ENCODE measurements at regions not wholly inside any gene's neighbourhood (a gene's known extent, or its start where the extent isn't known, plus 50 kb on each side); places are given as distances from the start of the nearest gene placed in this dataset.
A peak's percentile ranks its signal among the peaks of the same experiment; 100 is the strongest.
"Not testable (repeated sequence)": the region's sequence is repeated elsewhere in the genome, so short reads cannot be mapped to it uniquely, and the experiment has no call there.

- peak in 1 of 2 donors; percentile 59 for TF ChIP-seq CTCF (IDR thresholded peaks at IDR 0.05)
Observed at GRCh38 chr7:65750511-65751344, 122.1 kb upstream of the VKORC1L1 start.

GRCh38 chr7:65754070-65754469, 118.8 kb upstream of the VKORC1L1 start:
- intact Hi-C loops (cut with DNase I); H3K27me3 ChIP-seq; H3K9me3 ChIP-seq; H3K4me3 ChIP-seq; DNase-seq; ATAC-seq; H3K27ac ChIP-seq: not testable (repeated sequence)
- peaks cover 0 to 30% of the 10 kb centered on the region in 2 donors for H3K36me3 ChIP-seq
- H3K4me1 ChIP-seq = peaks cover 4 to 33% of the 10 kb centered on the region in 2 donors

More at GRCh38 chr7:65750511-65751344, 122.1 kb upstream of the VKORC1L1 start:
- Histone ChIP-seq H3K4me1 (peaks cover 4 to 34% of the 10 kb centered on the region in 2 donors), H3K27me3 (no peaks in the 10 kb centered on the region), H3K4me3 (peak overlapping the region; percentile 97 to 98), H3K27ac (peak overlapping the region; percentile 86 to 88), H3K36me3 (peaks cover 0 to 8% of the 10 kb centered on the region in 2 donors), H3K9me3 (no peaks in the 10 kb centered on the region)
- intact Hi-C loops (cut with DNase I) = no loop called here
- ATAC-seq (peak; percentile 99), DNase-seq (peak; percentile 84 to 99 (median 92))

GRCh38 chr7:65758991-65759390, 113.9 kb upstream of the VKORC1L1 start:
- H3K27ac ChIP-seq; ATAC-seq; H3K27me3 ChIP-seq; H3K9me3 ChIP-seq; H3K4me1 ChIP-seq; H3K4me3 ChIP-seq; intact Hi-C loops (cut with DNase I); DNase-seq: not testable (repeated sequence)
- H3K36me3 ChIP-seq = peaks cover 0 to 50% of the 10 kb centered on the region in 2 donors

- H3K27me3 ChIP-seq; H3K9me3 ChIP-seq; DNase-seq; H3K4me3 ChIP-seq; H3K27ac ChIP-seq; H3K4me1 ChIP-seq; intact Hi-C loops (cut with DNase I): not testable (repeated sequence)
- peak; percentile 65 for ATAC-seq
- peaks cover 0 to 36% of the 10 kb centered on the region in 2 donors for H3K36me3 ChIP-seq
Observed at GRCh38 chr7:65762712-65763111, 110.2 kb upstream of the VKORC1L1 start.

GRCh38 chr7:65763114-65763513, 109.8 kb upstream of the VKORC1L1 start:
- H3K27ac ChIP-seq; intact Hi-C loops (cut with DNase I); DNase-seq; ATAC-seq; H3K9me3 ChIP-seq; H3K4me1 ChIP-seq; H3K4me3 ChIP-seq; H3K27me3 ChIP-seq: not testable (repeated sequence)
- peaks cover 0 to 32% of the 10 kb centered on the region in 2 donors for H3K36me3 ChIP-seq

GRCh38 chr7:65770473-65771225, 102.2 kb upstream of the VKORC1L1 start:
- H3K9me3 ChIP-seq; H3K27me3 ChIP-seq; intact Hi-C loops (cut with DNase I); H3K36me3 ChIP-seq; H3K4me1 ChIP-seq: not testable (repeated sequence)
- peak overlapping the region; percentile 78 to 98 for H3K4me3 ChIP-seq
- H3K27ac ChIP-seq = peak overlapping the region; percentile 83 to 84
- peak; percentile 99 for ATAC-seq
- DNase-seq = peak; percentile 88 to 98 (median 97)

- H3K4me3 ChIP-seq = peak overlapping the region; percentile 78 to 98
- not testable (repeated sequence) for DNase-seq
Observed at GRCh38 chr7:65771226-65771569, 101.7 kb upstream of the VKORC1L1 start.

GRCh38 chr7:65776677-65777076, 96.2 kb upstream of the VKORC1L1 start:
- DNase-seq; intact Hi-C loops (cut with DNase I); ATAC-seq; H3K4me1 ChIP-seq; H3K27me3 ChIP-seq; H3K27ac ChIP-seq; H3K9me3 ChIP-seq; H3K4me3 ChIP-seq; H3K36me3 ChIP-seq: not testable (repeated sequence)

More at GRCh38 chr7:65771226-65771569, 101.7 kb upstream of the VKORC1L1 start:
- H3K27me3 ChIP-seq; H3K9me3 ChIP-seq; H3K4me1 ChIP-seq; intact Hi-C loops (cut with DNase I); ATAC-seq; H3K36me3 ChIP-seq: not testable (repeated sequence)
- peak overlapping the region; percentile 83 to 84 for H3K27ac ChIP-seq

- H3K4me1 ChIP-seq; ATAC-seq; H3K27me3 ChIP-seq; H3K27ac ChIP-seq; intact Hi-C loops (cut with DNase I); DNase-seq; H3K4me3 ChIP-seq; H3K9me3 ChIP-seq; H3K36me3 ChIP-seq: not testable (repeated sequence)
Observed at GRCh38 chr7:65789943-65790342, 82.9 kb upstream of the VKORC1L1 start.

- ATAC-seq; intact Hi-C loops (cut with DNase I); H3K27ac ChIP-seq; H3K36me3 ChIP-seq; H3K4me1 ChIP-seq; H3K4me3 ChIP-seq; H3K27me3 ChIP-seq; H3K9me3 ChIP-seq; DNase-seq: not testable (repeated sequence)
Observed at GRCh38 chr7:65791788-65792187, 81.1 kb upstream of the VKORC1L1 start.

GRCh38 chr7:65792726-65793125, 80.1 kb upstream of the VKORC1L1 start:
- DNase-seq; H3K27me3 ChIP-seq; H3K27ac ChIP-seq; H3K9me3 ChIP-seq; H3K36me3 ChIP-seq; intact Hi-C loops (cut with DNase I); H3K4me1 ChIP-seq; H3K4me3 ChIP-seq; ATAC-seq: not testable (repeated sequence)

Measured in left lung (tissue), 4 donors.